ENCODE measurements at regions not wholly inside any gene's neighbourhood (a gene's known extent, or its start where the extent isn't known, plus 50 kb on each side); places are given as distances from the start of the nearest gene placed in this dataset.

- TF ChIP-seq CTCF (IDR thresholded peaks at IDR 0.05; ENCODE audit: low read depth, low read length), result no peak
- Histone ChIP-seq H3K4me3 (ENCODE audit: low read depth, low read length) (no peak overlapping the region), H3K27me3 (peaks cover 11% of the 10 kb centered on the region; the same call in 1 of the 2 replicates), H3K36me3 (no peaks in the 10 kb centered on the region), H3K9me3 (no peaks in the 10 kb centered on the region; the same call in 1 of the 2 replicates), H3K4me1 (no peaks in the 10 kb centered on the region)
- DNase-seq, result no peak
These were observed 81.3 kb upstream of the PRMT8 start for GRCh38 chr12:3409662-3410061.

- no peaks in the 10 kb centered on the region for H3K4me1 ChIP-seq
- H3K9me3 ChIP-seq, result no peaks in the 10 kb centered on the region
- no peak for TF ChIP-seq CTCF (IDR thresholded peaks at IDR 0.05; ENCODE audit: low read depth, low read length)
- no peak overlapping the region for H3K4me3 ChIP-seq (ENCODE audit: low read depth, low read length)
- peaks cover 24% of the 10 kb centered on the region for H3K27me3 ChIP-seq
- DNase-seq, result no peak
- H3K36me3 ChIP-seq, result no peaks in the 10 kb centered on the region
These were observed 74.8 kb upstream of the PRMT8 start for GRCh38 chr12:3416159-3416558.

GRCh38 chr12:3416670-3417069 lies 74.3 kb upstream of the PRMT8 start:
- Histone ChIP-seq H3K4me3 (ENCODE audit: low read depth, low read length) (no peak overlapping the region), H3K4me1 (no peaks in the 10 kb centered on the region), H3K27me3 (peaks cover 24% of the 10 kb centered on the region), H3K9me3 (no peaks in the 10 kb centered on the region), H3K36me3 (no peaks in the 10 kb centered on the region)
- DNase-seq, result no peak
- no peak for TF ChIP-seq CTCF (IDR thresholded peaks at IDR 0.05; ENCODE audit: low read depth, low read length)

GRCh38 chr12:3417113-3417512 lies 73.9 kb upstream of the PRMT8 start:
- H3K36me3 ChIP-seq, result no peaks in the 10 kb centered on the region
- H3K4me1 ChIP-seq, result no peaks in the 10 kb centered on the region
- DNase-seq, result no peak
- H3K9me3 ChIP-seq, result no peaks in the 10 kb centered on the region
- no peak for TF ChIP-seq CTCF (IDR thresholded peaks at IDR 0.05; ENCODE audit: low read depth, low read length)
- no peak overlapping the region for H3K4me3 ChIP-seq (ENCODE audit: low read depth, low read length)
- peaks cover 20% of the 10 kb centered on the region for H3K27me3 ChIP-seq

- Histone ChIP-seq H3K4me3 (ENCODE audit: low read depth, low read length) (no peak overlapping the region), H3K4me1 (no peaks in the 10 kb centered on the region), H3K27me3 (peaks cover 18% of the 10 kb centered on the region), H3K36me3 (no peaks in the 10 kb centered on the region), H3K9me3 (no peaks in the 10 kb centered on the region)
- no peak for DNase-seq
- TF ChIP-seq CTCF (IDR thresholded peaks at IDR 0.05; ENCODE audit: low read depth, low read length), result no peak
These were observed 73.0 kb upstream of the PRMT8 start for GRCh38 chr12:3417937-3418462.

GRCh38 chr12:3418609-3419390 lies 72.2 kb upstream of the PRMT8 start:
- no peak overlapping the region for H3K4me3 ChIP-seq (ENCODE audit: low read depth, low read length)
- no peak for DNase-seq
- no peak for TF ChIP-seq CTCF (IDR thresholded peaks at IDR 0.05; ENCODE audit: low read depth, low read length)
- H3K36me3 ChIP-seq, result no peaks in the 10 kb centered on the region
- no peaks in the 10 kb centered on the region for H3K4me1 ChIP-seq
- H3K9me3 ChIP-seq, result no peaks in the 10 kb centered on the region
- H3K27me3 ChIP-seq, result peaks cover 13% of the 10 kb centered on the region
